Tibial nerve (tissue), 4 donors: ENCODE measurements at regions not wholly inside any gene's neighbourhood (a gene's known extent, or its start where the extent isn't known, plus 50 kb on each side); places are given as distances from the start of the nearest gene placed in this dataset.
"Not testable (repeated sequence)": the region's sequence is repeated elsewhere in the genome, so short reads cannot be mapped to it uniquely, and the experiment has no call there.

Source experiments
- DNase-seq, 2 donors: peaks; one replicate each; pipeline ENCODE4 v3.0.0-alpha.2; 2019; ENCODE audit warnings: low spot score in 2 of 2
- H3K27ac ChIP-seq, 4 donors: fragments of 200-600 bp; sonication (generic) in 3 of 4; one replicate each; pipeline ENCODE4 v1.5.1; 2017 to 2019; ENCODE audit warnings: mild to moderate bottlenecking in 1 of 4
- H3K27me3 ChIP-seq, 2 donors: fragments of 200-600 bp; sonication (generic) in 1 of 2; one replicate each; pipeline versions ENCODE4 v1.5.1 to v1.6.0; 2017 to 2019
- H3K36me3 ChIP-seq, 3 donors: fragments of 200-600 bp; sonication (generic); one replicate each; pipeline ENCODE4 v1.5.1; 2018 to 2019
- H3K4me1 ChIP-seq, 4 donors: fragments of 200-600 bp; sonication (generic) in 3 of 4; one replicate each; pipeline ENCODE4 v1.5.1; 2017 to 2019
- H3K4me3 ChIP-seq, 4 donors: fragments of 200-600 bp; sonication (generic) in 3 of 4; one replicate each; pipeline ENCODE4 v1.5.1; 2017 to 2019; ENCODE audit warnings: mild to moderate bottlenecking in 1 of 4, moderate library complexity in 1 of 4
- H3K9me3 ChIP-seq, 4 donors: fragments of 200-600 bp; sonication (generic) in 3 of 4; one replicate each; pipeline ENCODE4 v1.5.1; 2017 to 2019
- CTCF ChIP-seq, 5 experiments: fragments of 200-600 bp in 3 of 5; fragments of 450-650 bp in 2 of 5; sonication (generic) in 3 of 5; IDR thresholded peaks; one replicate each; pipeline ENCODE4 v1.5.1; 2016 to 2019; ENCODE audit warnings: antibody characterized with exemption in 5 of 5, mild to moderate bottlenecking in 3 of 5, moderate library complexity in 2 of 5
- EP300 ChIP-seq, 2 donors: sonication (generic); formaldehyde crosslinking; IDR thresholded peaks; one replicate each; pipeline ENCODE4 v1.6.1; 2017; ENCODE audit warnings: antibody characterized with exemption in 2 of 2, mild to moderate bottlenecking in 1 of 2
- POLR2A ChIP-seq, 2 donors: fragments of 450-650 bp; IDR thresholded peaks; one replicate each; pipeline ENCODE4 v1.6.1; 2017; ENCODE audit warnings: antibody characterized with exemption in 2 of 2, mild to moderate bottlenecking in 2 of 2, moderate library complexity in 2 of 2
- WGBS, 2 donors: methylation state at CpG; one replicate each; pipeline ENCODE4 v1.1.5; 2018; 5-methylcytosine and 5-hydroxymethylcytosine counted together

DNA sequence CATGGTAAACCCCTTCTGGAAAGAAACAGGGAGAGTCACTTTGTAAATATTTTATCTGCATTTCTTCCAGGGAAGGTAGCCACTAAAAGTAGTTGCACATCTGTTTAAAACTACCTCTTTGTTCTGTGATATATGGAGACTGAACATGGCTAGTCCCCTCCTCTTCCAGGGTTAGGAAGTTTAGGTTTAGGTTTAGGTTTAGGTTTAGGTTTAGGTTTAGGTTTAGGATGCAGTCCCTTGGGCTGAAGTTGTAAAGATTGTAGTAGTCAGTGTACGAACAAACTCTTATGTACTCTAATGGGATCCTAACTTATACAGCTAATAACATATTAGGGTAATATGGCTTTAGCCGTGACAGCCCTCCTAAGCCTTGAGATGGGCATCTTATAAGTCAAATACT, 880.2 kb upstream of the TMEFF2 start:
- Histone ChIP-seq H3K27me3 (no peaks in the 10 kb centered on the region), H3K4me3 (no peak overlapping the region), H3K36me3 (no peaks in the 10 kb centered on the region), H3K9me3 (peaks cover 0 to 6% (median 0%) of the 10 kb centered on the region in 4 donors), H3K4me1 (no peaks in the 10 kb centered on the region), H3K27ac (no peak overlapping the region)
- 83 to 86% methylated on average over 2 of the region's 2 CpGs for WGBS, 2 donors
- TF ChIP-seq CTCF (IDR thresholded peaks at IDR 0.05) (no peak), EP300 (IDR thresholded peaks at IDR 0.05) (no peak), POLR2A (IDR thresholded peaks at IDR 0.05) (no peak)
- no peak for DNase-seq

GRCh38 chr2:193072647-193073046, 877.9 kb upstream of the TMEFF2 start:
- Histone ChIP-seq H3K9me3 (peaks cover 0 to 6% (median 0%) of the 10 kb centered on the region in 4 donors), H3K4me3 (no peak overlapping the region), H3K4me1 (no peaks in the 10 kb centered on the region), H3K27ac (no peak overlapping the region), H3K27me3 (no peaks in the 10 kb centered on the region), H3K36me3 (no peaks in the 10 kb centered on the region)
- WGBS, 2 donors: 77 to 78% methylated on average over 3 of the region's 3 CpGs
- TF ChIP-seq EP300 (IDR thresholded peaks at IDR 0.05) (no peak), POLR2A (IDR thresholded peaks at IDR 0.05) (no peak), CTCF (IDR thresholded peaks at IDR 0.05) (no peak)
- no peak for DNase-seq

GRCh38 chr2:193025556-193025955, 830.8 kb upstream of the TMEFF2 start:
- H3K4me1 ChIP-seq, H3K4me3 ChIP-seq, DNase-seq, H3K27ac ChIP-seq, H3K27me3 ChIP-seq, H3K36me3 ChIP-seq: not testable (repeated sequence)
- peaks cover 0 to 17% (median 0%) of the 10 kb centered on the region in 4 donors for H3K9me3 ChIP-seq
- WGBS, 2 donors: 77 to 89% methylated on average over 3 of the region's 3 CpGs

DNA sequence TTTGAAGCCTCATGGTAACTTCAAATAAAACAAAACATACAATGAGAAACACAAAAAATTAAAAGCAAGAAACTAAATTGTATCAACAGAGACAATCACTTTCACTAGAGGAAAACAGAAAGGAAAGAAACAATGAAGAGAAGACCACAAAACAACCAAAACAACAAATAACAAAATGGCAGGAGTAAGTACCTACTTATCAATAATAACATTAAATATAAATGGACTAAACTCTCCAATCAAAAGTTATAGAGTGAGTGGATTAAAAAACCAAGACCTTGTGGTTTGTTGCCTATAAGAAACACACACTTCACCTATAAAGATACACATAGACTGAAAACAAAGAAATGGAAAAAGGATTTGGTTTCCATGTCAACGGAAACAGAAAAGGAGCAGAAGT, 830.1 kb upstream of the TMEFF2 start:
- Histone ChIP-seq H3K4me1 (no peaks in the 10 kb centered on the region), H3K9me3 (peaks cover 0 to 17% (median 0%) of the 10 kb centered on the region in 4 donors), H3K36me3 (no peaks in the 10 kb centered on the region), H3K4me3 (no peak overlapping the region), H3K27ac (no peak overlapping the region), H3K27me3 (no peaks in the 10 kb centered on the region)
- WGBS, 2 donors: 89 to 91% methylated on average over 1 of the region's 1 CpG
- DNase-seq: no peak
- no peak for TF ChIP-seq CTCF (IDR thresholded peaks at IDR 0.05)
- no peak for TF ChIP-seq POLR2A (IDR thresholded peaks at IDR 0.05)
- no peak for TF ChIP-seq EP300 (IDR thresholded peaks at IDR 0.05)

DNA sequence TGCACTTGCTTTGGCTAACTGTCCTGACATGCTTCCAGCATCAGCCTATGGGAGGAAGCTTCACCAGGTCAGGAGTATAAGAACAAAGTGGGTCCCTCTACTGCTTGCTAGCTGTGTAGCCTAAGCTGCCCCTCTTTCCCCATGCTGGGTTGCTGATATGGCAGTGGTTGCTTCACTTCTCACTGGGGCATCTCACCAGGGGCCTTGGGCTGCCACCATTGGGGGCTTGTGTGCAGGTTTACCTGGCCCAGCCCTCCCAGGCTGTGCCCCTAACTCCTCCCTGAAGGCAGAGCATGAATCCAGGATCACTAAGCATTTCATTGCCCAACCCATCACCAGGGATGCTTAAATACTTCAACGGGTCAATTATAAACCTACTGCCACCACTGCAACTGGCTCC, 817.1 kb upstream of the TMEFF2 start:
- TF ChIP-seq EP300 (IDR thresholded peaks at IDR 0.05): no peak
- no peaks in the 10 kb centered on the region for H3K9me3 ChIP-seq
- H3K4me1 ChIP-seq: no peaks in the 10 kb centered on the region
- H3K4me3 ChIP-seq: no peak overlapping the region
- H3K36me3 ChIP-seq: no peaks in the 10 kb centered on the region
- H3K27me3 ChIP-seq: no peaks in the 10 kb centered on the region
- WGBS, 2 donors: 82 to 90% methylated on average over 1 of the region's 1 CpG
- no peak for DNase-seq
- no peak overlapping the region for H3K27ac ChIP-seq

- DNase-seq: no peak
- H3K27ac ChIP-seq: no peak overlapping the region
- H3K4me3 ChIP-seq: no peak overlapping the region
- 63 to 67% methylated on average over 4 of the region's 4 CpGs for WGBS, 2 donors
- no peaks in the 10 kb centered on the region for H3K36me3 ChIP-seq
- peaks cover 0 to 12% (median 0%) of the 10 kb centered on the region in 4 donors for H3K9me3 ChIP-seq
- H3K27me3 ChIP-seq: no peaks in the 10 kb centered on the region
- no peak for TF ChIP-seq CTCF (IDR thresholded peaks at IDR 0.05)
- no peak for TF ChIP-seq EP300 (IDR thresholded peaks at IDR 0.05)
- no peak for TF ChIP-seq POLR2A (IDR thresholded peaks at IDR 0.05)
- no peaks in the 10 kb centered on the region for H3K4me1 ChIP-seq
Measured at GRCh38 chr2:192993059-192993458, 798.3 kb upstream of the TMEFF2 start.
